ENCODE measurements at regions not wholly inside any gene's neighbourhood (a gene's known extent, or its start where the extent isn't known, plus 50 kb on each side); places are given as distances from the start of the nearest gene placed in this dataset.
"Not testable (repeated sequence)": the region's sequence is repeated elsewhere in the genome, so short reads cannot be mapped to it uniquely, and the experiment has no call there.

DNA sequence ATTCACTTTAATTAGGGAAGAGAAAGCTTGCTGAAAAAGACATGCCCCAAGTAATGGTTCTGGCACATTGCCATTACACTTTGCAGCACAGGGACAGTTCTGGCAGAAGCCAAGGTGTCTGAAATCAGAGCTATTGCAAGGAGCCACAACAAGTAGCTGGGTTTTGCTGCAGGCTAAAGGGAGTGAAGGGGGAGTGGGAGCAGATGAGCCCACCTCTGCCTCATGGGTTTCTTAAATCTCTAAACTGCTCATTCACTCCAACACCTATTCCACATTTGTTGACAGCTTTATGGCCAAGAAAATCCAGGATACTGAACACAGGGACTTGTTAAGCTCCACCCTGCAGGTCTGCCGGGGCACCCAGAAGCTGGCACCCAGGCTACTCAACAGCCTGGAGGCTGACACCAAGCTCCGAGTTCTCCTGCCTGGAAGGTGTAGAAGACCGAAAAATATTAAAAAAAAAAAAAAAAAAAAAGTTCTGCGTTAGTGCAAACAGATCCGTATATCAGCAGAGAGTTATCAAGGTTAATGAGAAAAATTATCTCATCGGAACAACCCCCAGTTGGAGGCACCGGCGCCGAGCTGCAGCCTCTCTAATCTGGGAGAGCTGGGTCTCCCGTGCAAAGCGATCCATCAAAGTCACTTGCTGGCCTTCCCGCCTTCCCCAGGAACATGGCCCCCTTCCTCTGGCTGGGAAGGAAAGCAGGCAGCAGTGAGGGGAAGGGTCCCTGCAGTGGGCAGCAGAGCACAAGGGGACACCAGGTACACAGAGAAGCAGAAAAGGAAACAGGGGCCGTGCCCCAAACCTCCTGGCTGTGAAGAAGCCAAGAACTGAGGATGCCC is 123.7 kb downstream of the HNMT start:
- Mint-ChIP-seq H3K36me3 (ENCODE audit: low read depth) (no peaks in the 10 kb centered on the region), H3K27ac (no peak overlapping the region), H3K4me1 (ENCODE audit: low read depth) (no peaks in the 10 kb centered on the region), H3K4me3 (ENCODE audit: low read depth) (no peak overlapping the region), H3K27me3 (ENCODE audit: low read depth) (no peaks in the 10 kb centered on the region), H3K9me3 (no peaks in the 10 kb centered on the region)
- intact Hi-C loops (cut with micrococcal nuclease) = no loop called here
- DNase-seq (ENCODE audit: low spot score) = no peak

DNA sequence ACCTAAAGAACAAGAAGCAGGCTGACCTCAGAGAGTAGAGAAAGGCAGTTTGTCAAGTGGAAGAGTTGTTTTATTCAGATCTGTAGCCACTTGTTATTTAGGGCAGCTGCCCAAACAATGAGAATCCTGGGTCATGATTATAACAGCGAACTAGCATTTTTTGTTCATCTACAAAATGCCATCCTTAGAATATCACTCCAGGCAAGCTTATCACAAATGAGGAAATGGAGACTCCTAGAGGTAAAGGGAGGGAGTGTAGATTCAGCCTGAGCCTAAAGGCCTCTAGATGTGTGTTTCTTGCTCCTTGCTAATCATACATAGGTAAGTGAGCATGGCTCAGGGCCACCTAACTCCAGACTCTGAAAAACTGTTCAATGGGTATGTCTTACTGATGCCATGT is 126.1 kb downstream of the HNMT start:
- no peak overlapping the region for H3K27ac Mint-ChIP-seq
- H3K4me1 Mint-ChIP-seq (ENCODE audit: low read depth) = no peaks in the 10 kb centered on the region
- H3K9me3 Mint-ChIP-seq = no peaks in the 10 kb centered on the region
- no peaks in the 10 kb centered on the region for H3K36me3 Mint-ChIP-seq (ENCODE audit: low read depth)
- H3K27me3 Mint-ChIP-seq (ENCODE audit: low read depth) = no peaks in the 10 kb centered on the region
- intact Hi-C loops (cut with micrococcal nuclease) = loop anchor here (10.0 kb wide), 1 partner anchor 226 kb away; no protein-coding TSS in a partner anchor
- H3K4me3 Mint-ChIP-seq (ENCODE audit: low read depth) = no peak overlapping the region
- no peak for DNase-seq (ENCODE audit: low spot score)

DNA sequence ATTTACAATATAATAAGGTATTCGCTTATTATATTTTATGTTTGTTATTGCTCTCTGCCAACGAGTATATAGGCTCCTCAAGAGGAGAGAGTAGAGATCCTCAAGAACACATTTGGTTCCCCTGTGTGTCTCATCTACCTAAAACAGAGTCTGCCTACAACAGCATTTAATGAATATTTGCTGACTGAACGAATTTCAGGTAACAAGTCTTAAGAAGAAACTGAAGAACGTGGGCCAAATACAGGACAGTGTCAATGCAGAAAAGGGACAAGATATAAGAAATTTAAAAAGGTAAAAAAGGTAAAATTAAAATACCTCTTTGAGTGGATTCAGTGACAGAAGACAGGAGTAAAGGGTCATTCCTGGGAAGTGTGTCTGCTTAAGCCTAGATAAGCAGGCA is 129.2 kb downstream of the HNMT start:
- Mint-ChIP-seq H3K36me3 (ENCODE audit: low read depth) (no peaks in the 10 kb centered on the region), H3K9me3 (no peaks in the 10 kb centered on the region), H3K4me1 (ENCODE audit: low read depth) (no peaks in the 10 kb centered on the region), H3K27me3 (ENCODE audit: low read depth) (no peaks in the 10 kb centered on the region), H3K27ac (no peak overlapping the region), H3K4me3 (ENCODE audit: low read depth) (no peak overlapping the region)
- no peak for DNase-seq (ENCODE audit: low spot score)
- intact Hi-C loops (cut with micrococcal nuclease) = loop anchor here (10.0 kb wide), 1 partner anchor 229 kb away; no protein-coding TSS in a partner anchor

DNA sequence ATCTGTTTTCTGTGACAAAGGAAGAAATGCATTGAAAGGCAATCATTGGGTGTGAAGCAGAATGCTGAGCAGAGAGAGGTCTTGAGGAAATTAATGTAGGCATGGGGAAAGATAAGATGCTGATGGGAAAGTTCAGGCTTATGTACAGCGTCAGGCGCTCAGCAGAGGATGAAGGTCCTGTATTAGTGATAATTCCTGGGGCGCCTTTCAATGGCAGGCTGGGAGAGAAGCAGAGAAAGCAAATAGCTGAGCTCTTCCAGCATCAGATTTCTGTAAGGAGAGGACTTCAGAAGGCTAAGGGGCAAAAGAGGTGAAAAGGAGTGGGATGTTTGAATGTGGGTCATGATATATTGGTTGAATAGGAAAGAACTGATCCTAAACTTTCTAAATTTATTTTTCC is 129.8 kb downstream of the HNMT start:
- no peaks in the 10 kb centered on the region for H3K27me3 Mint-ChIP-seq (ENCODE audit: low read depth)
- no peak overlapping the region for H3K27ac Mint-ChIP-seq
- DNase-seq (ENCODE audit: low spot score) = no peak
- H3K9me3 Mint-ChIP-seq = no peaks in the 10 kb centered on the region
- intact Hi-C loops (cut with micrococcal nuclease) = loop anchor here (10.0 kb wide), 1 partner anchor 229 kb away; no protein-coding TSS in a partner anchor
- H3K4me3 Mint-ChIP-seq (ENCODE audit: low read depth) = no peak overlapping the region
- no peaks in the 10 kb centered on the region for H3K4me1 Mint-ChIP-seq (ENCODE audit: low read depth)
- H3K36me3 Mint-ChIP-seq (ENCODE audit: low read depth) = no peaks in the 10 kb centered on the region

DNA sequence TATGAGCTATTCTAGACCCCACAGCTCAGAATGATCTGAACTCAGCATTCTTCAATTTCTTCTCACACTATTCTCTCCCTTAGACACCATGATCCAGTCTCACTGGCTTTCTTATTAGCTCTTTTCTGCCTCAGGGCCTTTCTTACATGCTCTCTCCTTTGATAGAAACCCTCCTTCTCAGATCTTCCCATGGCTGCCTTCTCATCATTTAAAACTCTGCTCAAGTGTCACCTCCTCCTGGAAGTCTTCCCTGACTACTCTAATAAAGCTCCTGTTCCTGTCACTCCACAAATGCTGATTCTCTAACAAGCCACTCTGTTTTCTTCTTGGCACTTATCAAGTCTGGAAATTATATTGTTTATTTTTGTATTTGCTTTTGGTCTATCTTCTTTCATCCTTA is 131.1 kb downstream of the HNMT start:
- Mint-ChIP-seq H3K36me3 (ENCODE audit: low read depth) (no peaks in the 10 kb centered on the region), H3K27ac (no peak overlapping the region), H3K9me3 (no peaks in the 10 kb centered on the region), H3K27me3 (ENCODE audit: low read depth) (no peaks in the 10 kb centered on the region), H3K4me3 (ENCODE audit: low read depth) (no peak overlapping the region), H3K4me1 (ENCODE audit: low read depth) (no peaks in the 10 kb centered on the region)
- intact Hi-C loops (cut with micrococcal nuclease) = loop anchor here (10.0 kb wide), 1 partner anchor 231 kb away; no protein-coding TSS in a partner anchor
- no peak for DNase-seq (ENCODE audit: low spot score)

DNA sequence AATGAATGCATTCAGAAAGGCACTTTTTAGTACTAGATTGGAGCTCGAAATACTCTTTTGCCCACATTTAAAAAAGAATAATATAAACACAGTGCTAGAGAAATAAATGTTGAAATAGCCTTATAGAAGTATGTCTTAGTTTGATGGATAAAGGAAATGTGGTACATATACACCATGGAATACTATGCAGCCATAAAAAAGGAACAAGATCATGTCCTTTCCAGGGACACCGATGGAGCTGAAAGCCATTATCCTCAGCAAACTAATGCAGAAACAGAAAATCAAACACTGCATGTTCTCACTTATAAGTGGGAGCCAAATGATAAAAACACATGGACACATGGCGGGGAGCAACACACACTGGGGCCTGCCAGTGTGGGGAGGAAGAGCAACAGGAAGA is 135.0 kb downstream of the HNMT start:
- not testable (repeated sequence) for H3K4me3 Mint-ChIP-seq (ENCODE audit: low read depth); H3K4me1 Mint-ChIP-seq (ENCODE audit: low read depth); H3K36me3 Mint-ChIP-seq (ENCODE audit: low read depth); H3K27ac Mint-ChIP-seq; DNase-seq (ENCODE audit: low spot score); H3K27me3 Mint-ChIP-seq (ENCODE audit: low read depth); H3K9me3 Mint-ChIP-seq
- intact Hi-C loops (cut with micrococcal nuclease) = loop anchor here (10.0 kb wide), 1 partner anchor 234 kb away; no protein-coding TSS in a partner anchor

DNA sequence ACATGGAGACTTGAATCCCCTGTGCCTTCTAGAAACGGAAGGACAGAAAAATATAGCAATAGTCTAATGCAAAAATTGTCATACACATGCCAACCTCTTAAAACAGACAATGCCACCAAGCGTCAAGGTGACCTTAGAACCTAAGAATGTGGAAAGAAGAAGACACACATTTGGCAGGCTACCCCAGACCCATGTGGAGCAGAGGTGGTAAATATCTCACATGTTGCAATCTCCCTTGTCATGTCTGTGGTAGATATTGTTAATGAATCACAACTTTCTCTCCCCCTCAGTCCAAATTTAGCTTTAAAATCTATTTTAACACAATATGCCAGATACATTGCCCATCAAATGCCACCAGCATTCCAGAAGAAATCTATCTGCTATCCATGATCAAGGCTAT is 137.4 kb downstream of the HNMT start:
- H3K27me3 Mint-ChIP-seq (ENCODE audit: low read depth) = no peaks in the 10 kb centered on the region
- no peak overlapping the region for H3K4me3 Mint-ChIP-seq (ENCODE audit: low read depth)
- H3K36me3 Mint-ChIP-seq (ENCODE audit: low read depth) = no peaks in the 10 kb centered on the region
- intact Hi-C loops (cut with micrococcal nuclease) = no loop called here
- H3K27ac Mint-ChIP-seq = no peak overlapping the region
- H3K4me1 Mint-ChIP-seq (ENCODE audit: low read depth) = no peaks in the 10 kb centered on the region
- no peak for DNase-seq (ENCODE audit: low spot score)
- no peaks in the 10 kb centered on the region for H3K9me3 Mint-ChIP-seq

DNA sequence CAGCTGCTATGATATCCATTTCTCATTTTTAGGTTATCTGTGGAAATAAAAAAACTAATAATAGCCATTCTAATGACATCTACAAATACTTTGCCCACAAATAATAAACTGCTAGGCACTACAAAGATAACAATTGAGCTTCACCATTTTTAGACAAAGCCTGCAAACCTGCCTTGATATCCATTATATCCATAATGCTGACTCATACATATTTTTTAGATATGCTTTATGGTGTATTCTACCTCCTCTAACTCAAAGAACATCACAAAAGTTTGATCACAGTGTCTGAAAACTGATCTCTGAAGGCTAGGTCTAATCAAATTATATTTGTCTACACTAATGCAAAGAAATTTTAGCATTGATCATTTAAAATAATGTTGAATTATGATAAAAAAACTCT is 138.4 kb downstream of the HNMT start:
- no peak for DNase-seq (ENCODE audit: low spot score)
- Mint-ChIP-seq H3K4me1 (ENCODE audit: low read depth) (no peaks in the 10 kb centered on the region), H3K4me3 (ENCODE audit: low read depth) (no peak overlapping the region), H3K36me3 (ENCODE audit: low read depth) (no peaks in the 10 kb centered on the region), H3K27me3 (ENCODE audit: low read depth) (no peaks in the 10 kb centered on the region), H3K27ac (no peak overlapping the region), H3K9me3 (no peaks in the 10 kb centered on the region)
- intact Hi-C loops (cut with micrococcal nuclease) = no loop called here

DNA sequence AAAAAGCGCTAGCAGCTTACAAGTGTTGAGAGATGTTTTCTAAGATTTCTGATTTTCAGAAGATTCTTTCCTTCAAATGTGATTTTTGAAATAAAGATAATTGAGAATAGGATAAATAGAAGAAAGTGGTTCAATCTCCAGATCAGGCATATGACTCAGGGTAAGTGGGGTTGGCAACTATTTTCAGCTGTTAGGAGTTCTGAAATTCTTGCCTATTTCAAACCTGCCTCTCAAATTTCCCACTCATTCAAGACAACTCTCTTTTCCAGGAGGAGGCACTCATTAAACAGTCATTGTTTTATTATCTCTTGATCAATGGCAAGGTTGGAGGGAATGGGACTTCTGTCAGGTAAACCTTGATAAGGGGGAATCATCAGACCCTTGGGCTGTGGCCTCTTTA is 138.9 kb downstream of the HNMT start:
- Mint-ChIP-seq H3K4me1 (ENCODE audit: low read depth) (no peaks in the 10 kb centered on the region), H3K36me3 (ENCODE audit: low read depth) (no peaks in the 10 kb centered on the region), H3K27me3 (ENCODE audit: low read depth) (no peaks in the 10 kb centered on the region), H3K27ac (no peak overlapping the region), H3K4me3 (ENCODE audit: low read depth) (no peak overlapping the region), H3K9me3 (no peaks in the 10 kb centered on the region)
- no peak for DNase-seq (ENCODE audit: low spot score)
- intact Hi-C loops (cut with micrococcal nuclease) = no loop called here

DNA sequence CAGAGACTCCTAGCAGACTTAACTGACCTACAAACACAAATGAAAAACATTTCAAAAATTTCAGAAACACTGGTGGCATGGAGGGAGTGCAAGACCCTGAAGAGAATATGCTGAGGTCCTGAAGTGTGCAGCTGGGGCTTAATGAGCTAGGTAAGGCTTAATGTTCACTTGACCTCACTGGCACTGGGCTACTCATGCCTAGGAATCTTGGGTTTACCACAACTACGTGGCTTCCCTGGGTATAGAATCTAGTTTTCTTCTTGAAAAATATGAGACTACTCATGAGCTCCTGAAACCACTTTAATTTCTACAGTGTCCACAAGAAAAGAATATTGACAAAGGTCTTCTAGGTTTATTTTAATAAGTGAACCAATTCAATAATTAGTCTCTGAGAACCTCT is 139.8 kb downstream of the HNMT start:
- Mint-ChIP-seq H3K36me3 (ENCODE audit: low read depth) (no peaks in the 10 kb centered on the region), H3K4me1 (ENCODE audit: low read depth) (no peaks in the 10 kb centered on the region), H3K4me3 (ENCODE audit: low read depth) (no peak overlapping the region), H3K9me3 (no peaks in the 10 kb centered on the region), H3K27ac (no peak overlapping the region), H3K27me3 (ENCODE audit: low read depth) (no peaks in the 10 kb centered on the region)
- DNase-seq (ENCODE audit: low spot score) = no peak
- intact Hi-C loops (cut with micrococcal nuclease) = no loop called here

DNA sequence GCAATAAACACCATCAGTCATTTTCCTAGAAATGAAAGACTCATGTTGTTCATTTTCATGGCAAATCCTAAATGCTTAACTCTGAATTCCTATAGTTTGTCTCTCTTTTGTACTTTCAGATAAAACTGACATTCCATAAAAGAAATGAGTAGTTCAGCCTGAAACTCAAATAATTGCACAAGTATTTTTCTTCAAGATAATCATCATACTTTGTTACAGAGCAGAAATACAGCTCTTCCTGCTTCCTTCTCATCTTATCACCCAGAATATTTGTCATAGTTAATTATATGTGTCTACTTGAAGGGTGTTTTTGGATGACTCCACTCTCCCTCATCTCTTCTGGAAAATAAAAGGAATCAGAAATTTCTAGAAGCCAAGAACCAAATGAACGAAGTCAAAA is 141.1 kb downstream of the HNMT start:
- Mint-ChIP-seq H3K4me3 (ENCODE audit: low read depth) (no peak overlapping the region), H3K27ac (no peak overlapping the region), H3K36me3 (ENCODE audit: low read depth) (no peaks in the 10 kb centered on the region), H3K27me3 (ENCODE audit: low read depth) (no peaks in the 10 kb centered on the region), H3K9me3 (no peaks in the 10 kb centered on the region), H3K4me1 (ENCODE audit: low read depth) (no peaks in the 10 kb centered on the region)
- DNase-seq (ENCODE audit: low spot score) = no peak
- intact Hi-C loops (cut with micrococcal nuclease) = no loop called here

DNA sequence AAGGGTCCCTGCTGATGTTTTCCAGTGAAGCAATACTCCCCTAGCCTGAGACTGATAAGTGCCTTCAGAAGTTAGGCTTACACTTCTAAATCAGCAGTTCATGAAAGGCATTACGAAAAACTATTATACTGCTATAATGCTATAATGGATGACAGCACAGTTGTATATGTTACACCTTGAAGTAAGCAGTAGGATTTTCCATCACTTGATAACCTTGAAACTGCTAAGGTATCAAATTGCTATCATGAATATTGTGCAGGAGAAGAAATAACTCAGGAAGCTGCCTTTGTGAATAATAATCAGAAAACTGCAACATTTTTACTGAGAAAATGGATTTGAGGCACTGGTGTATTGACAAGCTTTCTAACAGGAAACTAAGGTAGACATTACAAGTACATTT is 142.3 kb downstream of the HNMT start:
- no peak overlapping the region for H3K4me3 Mint-ChIP-seq (ENCODE audit: low read depth)
- H3K4me1 Mint-ChIP-seq (ENCODE audit: low read depth) = no peaks in the 10 kb centered on the region
- no peaks in the 10 kb centered on the region for H3K9me3 Mint-ChIP-seq
- intact Hi-C loops (cut with micrococcal nuclease) = no loop called here
- no peak overlapping the region for H3K27ac Mint-ChIP-seq
- no peaks in the 10 kb centered on the region for H3K36me3 Mint-ChIP-seq (ENCODE audit: low read depth)
- H3K27me3 Mint-ChIP-seq (ENCODE audit: low read depth) = no peaks in the 10 kb centered on the region
- no peak for DNase-seq (ENCODE audit: low spot score)

DNA sequence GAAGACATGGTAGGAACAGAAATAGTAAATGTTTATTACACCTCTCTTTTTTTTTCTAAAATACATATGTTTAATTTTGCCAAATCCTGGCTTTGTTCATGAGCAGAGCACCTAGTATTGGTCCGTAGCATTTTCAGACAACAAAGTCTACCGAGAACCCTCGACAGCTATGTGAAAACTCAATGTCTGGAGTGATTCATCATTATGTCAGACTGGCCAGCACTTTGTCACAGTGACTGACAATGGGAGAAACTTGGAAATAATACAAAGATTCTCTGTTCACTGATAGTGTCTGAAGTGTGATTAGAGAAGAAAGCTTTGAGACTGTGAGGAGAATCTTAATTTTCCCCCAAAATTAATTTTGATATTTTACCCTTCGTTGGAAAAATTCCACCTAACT is 143.0 kb downstream of the HNMT start:
- intact Hi-C loops (cut with micrococcal nuclease) = no loop called here
- no peaks in the 10 kb centered on the region for H3K36me3 Mint-ChIP-seq (ENCODE audit: low read depth)
- no peak overlapping the region for H3K27ac Mint-ChIP-seq
- H3K4me1 Mint-ChIP-seq (ENCODE audit: low read depth) = no peaks in the 10 kb centered on the region
- DNase-seq (ENCODE audit: low spot score) = no peak
- H3K9me3 Mint-ChIP-seq = no peaks in the 10 kb centered on the region
- no peaks in the 10 kb centered on the region for H3K27me3 Mint-ChIP-seq (ENCODE audit: low read depth)
- H3K4me3 Mint-ChIP-seq (ENCODE audit: low read depth) = no peak overlapping the region
